Subcutaneous abdominal adipose tissue (tissue), 5 donors: ENCODE measurements at regions not wholly inside any gene's neighbourhood (a gene's known extent, or its start where the extent isn't known, plus 50 kb on each side); places are given as distances from the start of the nearest gene placed in this dataset.

Experiments used
- H3K27ac ChIP-seq: one replicate; pipeline ENCODE4 v1.7.0; 2013; ENCODE audit warnings: low read depth, mild to moderate bottlenecking, inconsistent platforms, low read length, moderate library complexity
- H3K27me3 ChIP-seq, 5 donors: one replicate each; pipeline ENCODE4 v1.7.0; 2013; ENCODE audit warnings: low read length in 5 of 5, inconsistent platforms in 1 of 5; ENCODE audit not compliant: control insufficient read depth in 5 of 5, insufficient read depth in 4 of 5
- H3K36me3 ChIP-seq, 5 donors: one replicate each; pipeline ENCODE4 v1.7.0; 2013; ENCODE audit warnings: low read length in 5 of 5; ENCODE audit not compliant: control insufficient read depth in 5 of 5, insufficient read depth in 5 of 5
- H3K4me1 ChIP-seq, 5 donors: one replicate each; pipeline ENCODE4 v1.7.0; 2013; ENCODE audit warnings: low read length in 5 of 5, mild to moderate bottlenecking in 3 of 5, moderate library complexity in 1 of 5; ENCODE audit not compliant: control insufficient read depth in 5 of 5, insufficient read depth in 5 of 5
- H3K4me3 ChIP-seq, 5 donors: one replicate each; pipeline ENCODE4 v1.7.0; 2013; ENCODE audit warnings: low read length in 5 of 5, low read depth in 1 of 5
- H3K9ac ChIP-seq, 5 donors: one replicate each; pipeline ENCODE4 v1.7.0; 2013; ENCODE audit warnings: low read length in 5 of 5, mild to moderate bottlenecking in 4 of 5, moderate library complexity in 3 of 5
- H3K9me3 ChIP-seq, 5 donors: one replicate each; pipeline ENCODE4 v1.7.0; 2013; ENCODE audit warnings: low read length in 5 of 5; ENCODE audit not compliant: control insufficient read depth in 5 of 5
- donor health status: healthy.
- donor health status: healthy.
- donor health status: healthy.
- donor health status: healthy.
- donor health status: healthy.

- Histone ChIP-seq H3K36me3 (no peaks in the 10 kb centered on the region), H3K4me3 (no peak overlapping the region), H3K9ac (no peak overlapping the region), H3K27me3 (no peaks in the 10 kb centered on the region), H3K4me1 (no peaks in the 10 kb centered on the region), H3K27ac (no peak overlapping the region), H3K9me3 (peaks cover 0 to 3% (median 0%) of the 10 kb centered on the region in 5 donors)
Observed at GRCh38 chr18:45274026-45274425, 341.2 kb upstream of the SLC14A2 start.

DNA sequence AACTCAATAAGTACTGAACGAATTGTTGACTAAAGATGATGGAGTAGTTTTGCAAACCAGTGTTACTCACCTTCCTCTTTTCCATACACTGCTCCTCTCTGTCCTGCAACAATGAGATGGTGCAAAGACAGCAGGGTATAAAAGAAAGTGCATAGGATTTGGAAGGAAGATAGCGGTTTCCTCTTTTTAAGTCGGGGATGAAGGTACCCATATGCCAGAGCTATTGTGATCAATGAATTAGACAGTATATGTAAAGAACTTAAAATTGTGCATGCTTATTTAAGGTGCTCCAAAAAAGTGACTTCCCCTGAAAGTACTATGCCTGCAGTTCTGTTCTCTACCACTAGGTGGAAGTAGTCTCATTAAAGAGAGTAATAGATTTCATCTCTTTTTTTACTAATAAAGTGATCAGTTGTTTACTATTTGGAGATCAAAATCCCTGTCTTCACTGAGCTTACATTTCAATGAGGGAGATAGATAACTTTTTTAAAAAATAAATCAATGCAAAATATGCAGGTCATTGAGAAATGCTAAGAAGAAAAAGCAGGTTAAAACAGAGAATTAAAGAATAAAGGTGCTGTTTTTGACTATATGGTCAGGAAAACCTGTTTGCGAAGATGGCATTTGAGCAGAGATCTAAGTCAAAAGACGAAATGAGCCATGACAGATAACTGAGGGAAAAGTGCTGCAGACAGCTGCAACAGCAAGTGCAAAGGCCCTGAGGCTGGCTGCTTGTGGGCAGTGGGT, 339.7 kb upstream of the SLC14A2 start:
- Histone ChIP-seq H3K9me3 (peaks cover 0 to 3% (median 0%) of the 10 kb centered on the region in 5 donors), H3K36me3 (no peaks in the 10 kb centered on the region), H3K9ac (no peak overlapping the region), H3K27me3 (no peaks in the 10 kb centered on the region), H3K4me3 (no peak overlapping the region), H3K27ac (no peak overlapping the region), H3K4me1 (no peaks in the 10 kb centered on the region)

DNA sequence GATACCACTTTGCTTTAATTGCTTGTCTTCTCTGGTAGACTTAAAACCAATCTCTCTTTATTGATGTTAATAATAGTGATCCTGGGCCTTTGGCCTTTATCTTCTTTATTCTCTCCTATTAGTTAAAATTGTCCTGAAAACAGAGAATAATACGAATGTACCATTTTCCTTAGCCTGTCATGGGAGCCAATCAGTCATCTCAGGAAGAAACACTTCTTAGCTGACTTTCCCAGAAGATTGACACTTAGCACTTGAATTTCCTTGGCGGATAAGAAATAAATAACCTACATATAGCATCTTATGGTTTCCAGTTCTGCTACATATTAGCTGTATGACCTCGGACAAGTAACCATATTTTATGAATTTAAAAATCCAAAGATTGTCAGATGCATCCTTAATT, 338.4 kb upstream of the SLC14A2 start:
- no peaks in the 10 kb centered on the region for H3K27me3 ChIP-seq
- no peaks in the 10 kb centered on the region for H3K4me1 ChIP-seq
- no peak overlapping the region for H3K27ac ChIP-seq
- H3K36me3 ChIP-seq = no peaks in the 10 kb centered on the region
- H3K9ac ChIP-seq = no peak overlapping the region
- H3K9me3 ChIP-seq = peaks cover 0 to 3% (median 0%) of the 10 kb centered on the region in 5 donors
- H3K4me3 ChIP-seq = no peak overlapping the region

DNA sequence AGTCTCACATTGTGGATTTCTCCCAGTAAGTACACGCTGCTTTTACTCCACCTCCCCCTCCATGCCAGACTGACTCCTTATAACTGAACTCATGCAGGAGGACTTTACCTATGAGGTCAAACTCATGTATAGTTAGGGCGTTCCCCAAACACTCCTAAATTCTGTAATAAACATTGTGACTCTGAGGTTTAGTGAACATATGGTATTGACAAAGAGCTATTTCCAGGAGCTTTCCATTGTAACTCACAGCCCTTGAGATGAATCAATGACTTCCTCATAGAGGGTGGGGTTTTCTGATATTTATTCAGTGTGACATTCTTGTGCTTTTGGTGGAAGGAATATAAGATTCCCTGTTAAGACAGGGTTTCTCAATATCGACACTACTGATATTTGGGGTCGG, 337.4 kb upstream of the SLC14A2 start:
- Histone ChIP-seq H3K9me3 (peaks cover 0 to 3% (median 0%) of the 10 kb centered on the region in 5 donors), H3K36me3 (no peaks in the 10 kb centered on the region), H3K27me3 (no peaks in the 10 kb centered on the region), H3K4me1 (no peaks in the 10 kb centered on the region), H3K9ac (no peak overlapping the region), H3K27ac (no peak overlapping the region), H3K4me3 (no peak overlapping the region)

GRCh38 chr18:45280481-45281276, 334.6 kb upstream of the SLC14A2 start:
- no peaks in the 10 kb centered on the region for H3K4me1 ChIP-seq
- H3K9ac ChIP-seq = no peak overlapping the region
- no peaks in the 10 kb centered on the region for H3K9me3 ChIP-seq
- H3K36me3 ChIP-seq = no peaks in the 10 kb centered on the region
- no peak overlapping the region for H3K27ac ChIP-seq
- H3K27me3 ChIP-seq = no peaks in the 10 kb centered on the region
- H3K4me3 ChIP-seq = no peak overlapping the region

DNA sequence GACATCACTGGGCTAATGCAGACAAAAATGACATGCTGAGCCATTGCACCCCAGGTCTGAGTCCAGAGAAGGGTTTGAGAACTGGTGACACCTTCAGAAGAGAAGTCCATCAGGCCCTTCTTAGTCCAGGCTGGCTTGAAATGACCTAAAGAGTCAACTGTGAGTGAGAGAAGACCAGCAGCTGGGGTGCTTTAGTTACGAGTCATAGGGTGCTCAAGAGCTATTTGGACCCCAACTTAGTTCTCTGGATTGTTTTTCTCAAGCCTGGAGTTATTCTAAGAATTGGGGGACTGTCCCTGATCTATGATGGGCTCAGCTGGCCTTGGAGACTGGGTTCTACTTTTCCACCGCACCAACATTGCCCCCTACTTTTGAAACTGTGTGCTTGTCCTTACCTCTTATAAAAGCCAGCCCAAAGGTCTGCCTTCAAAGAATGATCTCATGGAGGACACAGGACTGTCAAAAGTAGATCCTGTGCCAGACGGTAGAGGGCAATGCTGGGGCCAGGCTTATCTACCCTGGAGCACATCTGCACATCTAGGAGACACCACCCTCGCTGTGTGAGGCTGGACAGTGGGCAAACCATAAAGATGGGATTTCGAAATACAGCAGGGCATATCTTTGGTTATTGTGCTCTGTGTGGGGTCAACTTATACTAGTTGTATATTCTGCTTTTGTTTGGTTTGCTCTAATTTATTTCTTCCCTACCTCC, 333.0 kb upstream of the SLC14A2 start:
- no peaks in the 10 kb centered on the region for H3K36me3 ChIP-seq
- H3K27me3 ChIP-seq = no peaks in the 10 kb centered on the region
- H3K9ac ChIP-seq = no peak overlapping the region

GRCh38 chr18:45284174-45284573, 331.1 kb upstream of the SLC14A2 start:
- Histone ChIP-seq H3K9ac (no peak overlapping the region), H3K4me1 (no peaks in the 10 kb centered on the region), H3K9me3 (no peaks in the 10 kb centered on the region), H3K27me3 (no peaks in the 10 kb centered on the region), H3K36me3 (no peaks in the 10 kb centered on the region), H3K4me3 (no peak overlapping the region), H3K27ac (no peak overlapping the region)

More for the DNA sequence above, 333.0 kb upstream of the SLC14A2 start:
- no peaks in the 10 kb centered on the region for H3K9me3 ChIP-seq
- H3K27ac ChIP-seq = no peak overlapping the region
- no peaks in the 10 kb centered on the region for H3K4me1 ChIP-seq
- H3K4me3 ChIP-seq = no peak overlapping the region

- Histone ChIP-seq H3K4me3 (no peak overlapping the region), H3K36me3 (no peaks in the 10 kb centered on the region), H3K9me3 (no peaks in the 10 kb centered on the region), H3K4me1 (no peaks in the 10 kb centered on the region), H3K27me3 (no peaks in the 10 kb centered on the region), H3K27ac (no peak overlapping the region), H3K9ac (no peak overlapping the region)
Observed at GRCh38 chr18:45284851-45285250, 330.4 kb upstream of the SLC14A2 start.

DNA sequence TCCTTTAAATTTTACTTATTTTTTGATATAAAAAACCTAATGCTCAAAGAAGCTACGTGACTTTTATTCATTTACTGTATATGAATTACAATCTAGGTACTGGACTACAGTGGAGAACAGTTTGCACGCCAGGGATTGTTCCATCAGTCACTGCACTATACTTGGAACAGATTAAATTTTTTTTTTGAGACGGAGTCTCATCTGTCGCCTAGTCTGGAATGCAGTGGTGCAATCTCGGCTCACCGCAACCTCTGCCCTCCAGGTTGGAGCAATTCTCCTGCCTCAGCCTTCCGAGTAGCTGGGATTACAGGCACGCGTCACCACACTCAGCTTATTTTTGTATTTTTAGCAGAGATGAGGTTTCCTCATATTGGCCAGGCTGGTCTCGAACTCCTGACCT, 330.0 kb upstream of the SLC14A2 start:
- H3K27ac ChIP-seq = no peak overlapping the region
- H3K4me1 ChIP-seq = no peaks in the 10 kb centered on the region
- no peak overlapping the region for H3K4me3 ChIP-seq
- H3K9me3 ChIP-seq = no peaks in the 10 kb centered on the region
- no peaks in the 10 kb centered on the region for H3K36me3 ChIP-seq
- no peaks in the 10 kb centered on the region for H3K27me3 ChIP-seq
- H3K9ac ChIP-seq = no peak overlapping the region

DNA sequence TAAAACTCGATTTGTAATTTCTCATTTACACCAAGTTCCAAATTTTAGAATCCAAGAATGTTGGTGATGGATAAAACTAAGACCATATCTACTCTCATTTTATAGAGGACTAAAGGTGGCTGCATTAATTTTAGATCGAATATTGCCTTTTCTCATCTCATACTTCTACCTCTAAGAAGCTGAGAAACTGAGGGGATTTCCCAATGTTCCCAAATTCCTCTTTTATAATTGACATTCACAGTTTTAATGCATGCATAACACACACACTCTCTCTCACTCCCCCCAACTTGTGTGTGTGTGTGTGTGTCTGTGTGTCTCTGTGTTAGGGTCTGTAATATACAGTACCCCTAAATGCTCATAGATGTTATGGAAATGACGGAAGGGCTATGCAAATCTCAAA, 328.8 kb upstream of the SLC14A2 start:
- peaks cover 0 to 2% (median 0%) of the 10 kb centered on the region in 5 donors for H3K4me1 ChIP-seq
- H3K4me3 ChIP-seq = no peak overlapping the region
- no peaks in the 10 kb centered on the region for H3K27me3 ChIP-seq
- H3K27ac ChIP-seq = no peak overlapping the region
- H3K9ac ChIP-seq = no peak overlapping the region
- H3K36me3 ChIP-seq = no peaks in the 10 kb centered on the region
- H3K9me3 ChIP-seq = no peaks in the 10 kb centered on the region
